ENCODE measurements at regions not wholly inside any gene's neighbourhood (a gene's known extent, or its start where the extent isn't known, plus 50 kb on each side); places are given as distances from the start of the nearest gene placed in this dataset.
"Not testable (repeated sequence)": the region's sequence is repeated elsewhere in the genome, so short reads cannot be mapped to it uniquely, and the experiment has no call there.

DNA sequence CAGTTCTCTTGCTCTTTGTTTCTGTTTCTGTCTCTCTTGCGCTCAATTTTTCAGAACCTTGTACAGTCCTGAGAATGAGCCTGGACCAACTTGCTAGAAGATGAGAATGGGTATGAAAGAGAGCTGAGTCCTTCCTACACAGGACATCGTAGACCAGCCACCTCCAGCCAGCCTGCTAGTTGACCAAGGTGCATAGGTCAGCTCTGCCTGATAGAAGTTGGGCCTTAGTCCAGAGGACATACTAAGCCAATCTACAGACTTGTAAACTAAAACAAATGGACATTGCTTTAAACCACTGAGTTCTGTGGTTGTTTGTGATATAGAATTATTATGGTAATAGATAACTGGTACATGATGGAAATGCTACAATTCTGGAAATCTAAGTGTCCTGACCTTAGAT, 236.4 kb upstream of the ZFP64 start:
- Mint-ChIP-seq H3K27ac (no peak overlapping the region), H3K36me3 (ENCODE audit: insufficient read depth) (no peaks in the 10 kb centered on the region), H3K27me3 (peaks cover 3% of the 10 kb centered on the region), H3K4me1 (ENCODE audit: low read depth) (peaks cover 5% of the 10 kb centered on the region), H3K4me3 (ENCODE audit: low read depth) (no peak overlapping the region), H3K9me3 (ENCODE audit: low read depth) (peaks cover 4% of the 10 kb centered on the region)
- TF ChIP-seq, protein P1, sequence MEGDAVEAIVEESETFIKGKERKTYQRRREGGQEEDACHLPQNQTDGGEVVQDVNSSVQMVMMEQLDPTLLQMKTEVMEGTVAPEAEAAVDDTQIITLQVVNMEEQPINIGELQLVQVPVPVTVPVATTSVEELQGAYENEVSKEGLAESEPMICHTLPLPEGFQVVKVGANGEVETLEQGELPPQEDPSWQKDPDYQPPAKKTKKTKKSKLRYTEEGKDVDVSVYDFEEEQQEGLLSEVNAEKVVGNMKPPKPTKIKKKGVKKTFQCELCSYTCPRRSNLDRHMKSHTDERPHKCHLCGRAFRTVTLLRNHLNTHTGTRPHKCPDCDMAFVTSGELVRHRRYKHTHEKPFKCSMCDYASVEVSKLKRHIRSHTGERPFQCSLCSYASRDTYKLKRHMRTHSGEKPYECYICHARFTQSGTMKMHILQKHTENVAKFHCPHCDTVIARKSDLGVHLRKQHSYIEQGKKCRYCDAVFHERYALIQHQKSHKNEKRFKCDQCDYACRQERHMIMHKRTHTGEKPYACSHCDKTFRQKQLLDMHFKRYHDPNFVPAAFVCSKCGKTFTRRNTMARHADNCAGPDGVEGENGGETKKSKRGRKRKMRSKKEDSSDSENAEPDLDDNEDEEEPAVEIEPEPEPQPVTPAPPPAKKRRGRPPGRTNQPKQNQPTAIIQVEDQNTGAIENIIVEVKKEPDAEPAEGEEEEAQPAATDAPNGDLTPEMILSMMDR (IDR thresholded peaks at IDR 0.05; ENCODE audit: unreplicated experiment): no peak
- no peak for DNase-seq (ENCODE audit: low spot score, unreplicated experiment)

DNA sequence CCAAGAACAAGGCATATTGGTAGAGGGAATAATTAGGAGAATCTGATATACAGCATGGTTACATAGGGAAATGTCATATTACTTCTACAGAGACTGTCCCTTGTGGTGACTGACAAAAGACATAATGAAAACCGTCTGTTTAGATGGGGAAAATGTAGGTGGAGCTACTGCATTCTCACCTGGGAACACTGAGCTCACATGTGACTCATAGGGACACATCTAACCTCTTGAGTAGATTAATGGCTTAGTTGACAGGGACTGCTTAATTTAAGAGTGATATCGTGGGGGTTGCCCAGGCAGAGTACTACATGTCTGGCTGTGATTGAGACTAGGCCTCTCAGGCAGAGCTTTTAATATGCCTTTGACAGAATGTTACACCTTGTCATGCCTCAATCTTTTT, 235.3 kb upstream of the ZFP64 start:
- TF ChIP-seq, protein P1 (IDR thresholded peaks at IDR 0.05; ENCODE audit: unreplicated experiment): no peak
- Mint-ChIP-seq H3K4me1 (ENCODE audit: low read depth) (peaks cover 5% of the 10 kb centered on the region), H3K27me3 (peaks cover 3% of the 10 kb centered on the region), H3K9me3 (ENCODE audit: low read depth) (peaks cover 4% of the 10 kb centered on the region), H3K27ac (no peak overlapping the region), H3K36me3 (ENCODE audit: insufficient read depth) (no peaks in the 10 kb centered on the region), H3K4me3 (ENCODE audit: low read depth) (no peak overlapping the region)
- no peak for DNase-seq (ENCODE audit: low spot score, unreplicated experiment)

DNA sequence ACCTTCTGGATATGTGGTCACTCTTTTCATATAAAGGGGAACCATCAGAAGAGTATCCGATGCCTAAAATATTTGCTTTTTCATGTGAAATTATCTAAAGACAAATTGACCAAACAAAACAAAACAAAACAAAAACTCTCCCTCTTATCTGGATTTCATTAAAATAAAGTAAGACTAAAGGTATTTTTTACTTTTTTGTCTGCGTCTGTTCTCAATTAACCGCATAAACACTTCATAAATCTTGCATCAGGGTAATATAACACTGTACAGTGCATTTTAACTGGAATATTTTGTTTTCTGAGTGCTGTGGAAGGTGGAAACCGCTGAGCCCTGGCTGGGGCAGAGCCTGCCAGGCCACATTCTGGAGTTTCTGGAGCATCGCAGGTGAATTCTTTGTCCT, 234.1 kb upstream of the ZFP64 start:
- peaks cover 5% of the 10 kb centered on the region for H3K4me1 Mint-ChIP-seq (ENCODE audit: low read depth)
- H3K9me3 Mint-ChIP-seq (ENCODE audit: low read depth): peaks cover 4% of the 10 kb centered on the region
- TF ChIP-seq, protein P1 (IDR thresholded peaks at IDR 0.05; ENCODE audit: unreplicated experiment): no peak
- H3K27me3 Mint-ChIP-seq: peaks cover 3% of the 10 kb centered on the region
- H3K36me3 Mint-ChIP-seq (ENCODE audit: insufficient read depth): no peaks in the 10 kb centered on the region
- H3K27ac Mint-ChIP-seq: peak overlapping the region; percentile 33
- no peak for DNase-seq (ENCODE audit: low spot score, unreplicated experiment)
- H3K4me3 Mint-ChIP-seq (ENCODE audit: low read depth): no peak overlapping the region

DNA sequence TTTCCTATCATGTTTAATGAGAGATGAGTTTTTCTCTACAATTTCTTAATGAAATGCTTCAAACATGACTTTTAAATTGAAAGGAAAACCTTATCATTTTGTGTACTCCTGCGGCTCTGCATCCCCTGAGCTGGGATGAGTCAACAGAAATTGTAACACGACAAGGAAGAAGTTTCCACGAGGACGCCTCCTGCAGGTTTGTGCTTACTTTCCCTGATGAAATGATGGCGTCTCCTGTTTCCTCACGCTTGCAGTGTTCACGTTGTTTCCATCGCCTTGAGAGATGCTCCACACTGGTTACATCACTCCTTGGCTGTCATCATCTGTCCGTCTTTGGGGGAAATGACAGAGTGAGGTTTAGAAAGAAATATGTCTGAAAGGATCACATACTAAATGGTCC, 233.7 kb upstream of the ZFP64 start:
- no peak for DNase-seq (ENCODE audit: low spot score, unreplicated experiment)
- Mint-ChIP-seq H3K27me3 (peaks cover 3% of the 10 kb centered on the region), H3K36me3 (ENCODE audit: insufficient read depth) (no peaks in the 10 kb centered on the region), H3K4me1 (ENCODE audit: low read depth) (peaks cover 5% of the 10 kb centered on the region), H3K27ac (no peak overlapping the region), H3K4me3 (ENCODE audit: low read depth) (no peak overlapping the region), H3K9me3 (ENCODE audit: low read depth) (peaks cover 4% of the 10 kb centered on the region)
- TF ChIP-seq, protein P1 (IDR thresholded peaks at IDR 0.05; ENCODE audit: unreplicated experiment): no peak

DNA sequence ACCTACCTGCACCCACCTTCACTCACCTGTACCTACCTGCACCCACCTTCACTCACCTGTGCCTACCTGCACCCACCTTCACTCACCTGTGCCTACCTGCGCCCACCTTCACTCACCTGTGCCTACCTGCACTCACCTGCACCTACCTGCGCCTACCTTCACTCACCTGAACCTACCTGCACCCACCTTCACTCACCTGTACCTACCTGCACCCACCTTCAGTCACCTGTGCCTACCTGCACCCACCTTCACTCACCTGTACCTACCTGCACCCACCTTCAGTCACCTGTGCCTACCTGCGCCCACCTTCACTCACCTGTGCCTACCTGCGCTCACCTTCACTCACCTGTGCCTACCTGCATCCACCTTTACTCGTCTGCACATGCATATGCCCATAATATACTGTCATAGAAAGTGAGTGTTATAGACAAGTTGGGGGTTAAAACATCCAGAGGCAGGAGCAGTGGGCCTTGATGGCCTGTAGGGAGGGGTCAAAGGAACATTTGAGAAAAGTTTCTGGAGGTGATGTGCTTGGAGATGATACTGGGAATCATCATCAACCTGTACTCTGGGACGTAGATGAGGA, 232.9 kb upstream of the ZFP64 start:
- not testable (repeated sequence) for DNase-seq (ENCODE audit: low spot score, unreplicated experiment); H3K4me1 Mint-ChIP-seq (ENCODE audit: low read depth); H3K36me3 Mint-ChIP-seq (ENCODE audit: insufficient read depth); H3K27me3 Mint-ChIP-seq; H3K4me3 Mint-ChIP-seq (ENCODE audit: low read depth); H3K9me3 Mint-ChIP-seq (ENCODE audit: low read depth); H3K27ac Mint-ChIP-seq

DNA sequence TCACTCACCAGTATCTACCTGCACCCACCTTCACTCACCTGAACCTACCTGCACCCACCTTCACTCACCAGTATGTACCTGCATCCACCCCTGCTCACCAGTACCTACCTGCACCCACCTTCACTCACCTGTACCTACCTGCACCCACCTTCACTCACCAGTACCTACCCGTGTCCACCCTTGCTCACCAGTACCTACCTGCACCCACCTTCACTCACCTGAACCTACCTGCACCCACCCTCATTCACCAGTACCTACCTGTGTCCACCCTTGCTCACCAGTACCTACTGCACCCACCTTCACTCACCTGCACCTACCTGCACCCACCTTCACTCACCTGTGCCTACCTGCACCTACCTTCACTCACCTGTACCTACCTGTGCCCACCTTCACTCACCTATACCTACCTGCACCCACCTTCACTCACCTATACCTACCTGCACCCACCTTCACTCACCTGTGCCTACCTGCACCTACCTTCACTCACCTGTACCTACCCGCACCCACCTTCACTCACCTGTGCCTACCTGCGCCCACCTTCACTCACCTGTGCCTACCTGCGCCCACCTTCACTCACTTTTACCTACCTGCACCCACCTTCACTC, 232.1 kb upstream of the ZFP64 start:
- not testable (repeated sequence) for H3K4me1 Mint-ChIP-seq (ENCODE audit: low read depth)

More for the DNA sequence above, 232.1 kb upstream of the ZFP64 start:
- not testable (repeated sequence) for H3K36me3 Mint-ChIP-seq (ENCODE audit: insufficient read depth); H3K27me3 Mint-ChIP-seq; H3K9me3 Mint-ChIP-seq (ENCODE audit: low read depth); H3K27ac Mint-ChIP-seq; H3K4me3 Mint-ChIP-seq (ENCODE audit: low read depth); DNase-seq (ENCODE audit: low spot score, unreplicated experiment)
